Epithelial cell of esophagus (primary cell): ENCODE measurements at regions not wholly inside any gene's neighbourhood (a gene's known extent, or its start where the extent isn't known, plus 50 kb on each side); places are given as distances from the start of the nearest gene placed in this dataset.

ENCODE experiments used
- DNase-seq: peaks from one replicate; pipeline ENCODE4 v3.0.0; 2010; ENCODE audit warnings: low read depth
- H3K4me3 ChIP-seq: 2 replicates; pipeline ENCODE4 v1.5.1; 2011; ENCODE audit warnings: mild to moderate bottlenecking, low read length, control low read depth
- CTCF ChIP-seq: IDR thresholded peaks from 2 replicates; pipeline ENCODE4 v1.5.1; 2011; ENCODE audit warnings: low read depth, mild to moderate bottlenecking, low read length, control low read depth, inconsistent platforms; ENCODE audit not compliant: insufficient read depth; ENCODE audit errors: missing control alignments

GRCh38 chr5:124658867-124659557 lies 87.4 kb downstream of the ZNF608 start:
- no peak overlapping the region for H3K4me3 ChIP-seq
- DNase-seq = no peak
- no peak for TF ChIP-seq CTCF

- no peak for TF ChIP-seq CTCF
- peak; percentile 91 for DNase-seq
- H3K4me3 ChIP-seq = peak overlapping the region; percentile 12
Measured at GRCh38 chr5:124655921-124656511, 90.4 kb downstream of the ZNF608 start.

- TF ChIP-seq CTCF = no peak
- DNase-seq = peak; percentile 81
- peak overlapping the region; percentile 12 for H3K4me3 ChIP-seq
Measured at GRCh38 chr5:124655251-124655917, 91.1 kb downstream of the ZNF608 start.

- TF ChIP-seq CTCF = no peak
- DNase-seq = no peak
- no peak overlapping the region for H3K4me3 ChIP-seq
Measured at GRCh38 chr5:124654418-124654817, 92.0 kb downstream of the ZNF608 start.

GRCh38 chr5:124653666-124654065 lies 92.8 kb downstream of the ZNF608 start:
- no peak for DNase-seq
- no peak for TF ChIP-seq CTCF
- no peak overlapping the region for H3K4me3 ChIP-seq

GRCh38 chr5:124652892-124653441 lies 93.5 kb downstream of the ZNF608 start:
- DNase-seq = no peak
- no peak for TF ChIP-seq CTCF
- no peak overlapping the region for H3K4me3 ChIP-seq

- no peak overlapping the region for H3K4me3 ChIP-seq
- no peak for TF ChIP-seq CTCF
- no peak for DNase-seq
Measured at GRCh38 chr5:124652514-124652819, 94.0 kb downstream of the ZNF608 start.
